ENCODE measurements at regions not wholly inside any gene's neighbourhood (a gene's known extent, or its start where the extent isn't known, plus 50 kb on each side); places are given as distances from the start of the nearest gene placed in this dataset.

DNA sequence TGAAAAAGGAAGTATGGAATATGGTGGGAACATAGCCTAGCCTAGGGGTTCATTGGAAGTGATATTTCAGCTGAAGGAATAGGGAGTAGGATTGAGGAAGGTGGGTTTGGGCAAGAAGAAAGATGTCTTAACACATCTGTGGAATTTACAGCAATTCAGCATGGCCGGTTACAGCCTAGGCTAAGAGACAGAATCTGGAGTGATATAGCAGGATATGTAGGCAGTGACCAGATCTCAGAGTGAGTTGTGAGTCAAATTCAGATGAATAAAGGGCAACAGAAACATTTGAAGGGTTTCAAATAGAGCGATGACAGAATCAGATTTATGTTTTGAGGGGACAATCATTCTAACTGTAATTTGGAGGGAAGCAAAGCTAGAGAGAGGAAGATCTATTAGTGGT is 199.0 kb upstream of the PRPS1L1 start:
- DNase-seq (ENCODE audit: low spot score): no peak
- intact Hi-C loops (cut with DNase I): no loop called here

GRCh38 chr7:18228686-18229085 is 201.0 kb upstream of the PRPS1L1 start:
- intact Hi-C loops (cut with DNase I): no loop called here
- DNase-seq (ENCODE audit: low spot score): no peak

DNA sequence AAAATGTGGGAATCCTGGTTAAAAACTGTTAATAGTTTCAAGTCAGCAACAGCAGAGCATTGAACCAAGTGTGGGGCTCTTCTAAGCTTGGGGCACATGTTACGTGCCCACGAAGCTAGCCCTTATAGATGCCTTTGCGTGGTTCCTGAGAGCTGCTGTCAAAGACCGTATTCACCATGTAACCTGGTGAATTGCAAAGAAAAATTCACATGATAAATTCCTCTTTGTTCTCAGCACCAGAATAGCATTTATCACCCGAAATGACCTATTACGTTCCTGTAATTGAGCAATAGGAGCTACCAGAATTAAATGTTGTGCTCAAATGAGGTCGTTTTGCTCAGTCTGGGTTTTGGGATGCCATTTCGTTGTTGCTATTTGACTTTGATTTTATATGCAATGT is 202.6 kb upstream of the PRPS1L1 start:
- intact Hi-C loops (cut with DNase I): no loop called here
- DNase-seq (ENCODE audit: low spot score): no peak

- intact Hi-C loops (cut with DNase I): no loop called here
- no peak for DNase-seq (ENCODE audit: low spot score)
Observed at GRCh38 chr7:18231854-18232253, 204.2 kb upstream of the PRPS1L1 start.

DNA sequence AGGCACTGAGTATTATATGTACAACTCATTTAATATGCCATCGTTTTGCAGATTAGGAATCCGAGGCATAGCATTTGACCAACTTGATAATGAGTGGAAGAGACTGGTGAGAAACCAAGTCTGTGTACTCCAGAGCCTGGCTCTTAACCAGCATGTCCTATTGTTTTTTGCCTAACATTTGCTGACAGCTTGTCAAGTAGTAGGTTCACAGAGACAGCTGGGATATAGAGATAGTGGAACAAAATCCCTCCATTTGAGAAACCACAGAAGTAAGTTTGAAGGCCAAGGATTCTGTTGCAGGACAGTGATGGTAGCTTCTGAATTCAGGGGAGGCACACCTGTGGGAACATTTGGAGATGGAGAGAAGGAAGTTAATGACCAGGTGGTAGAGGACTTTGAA is 206.9 kb upstream of the PRPS1L1 start:
- intact Hi-C loops (cut with DNase I): no loop called here

DNA sequence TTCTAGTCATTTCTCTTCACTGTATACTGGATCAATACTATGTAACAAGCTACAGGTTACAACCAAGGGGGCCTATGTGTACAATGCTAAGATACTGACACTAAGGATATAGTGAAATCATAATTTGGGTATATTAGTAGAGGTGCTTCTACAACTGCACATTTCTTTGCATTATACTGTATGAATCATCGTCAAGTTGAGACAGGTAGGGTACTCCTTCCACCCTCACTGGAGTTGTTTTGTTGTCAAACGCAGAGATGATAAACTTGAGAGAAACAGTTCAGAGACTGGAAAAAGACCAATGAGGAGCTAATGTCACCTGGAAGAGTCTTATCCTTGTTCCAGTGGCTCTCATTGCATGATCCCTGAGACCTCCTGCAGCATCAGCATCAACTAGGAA is 208.2 kb upstream of the PRPS1L1 start:
- DNase-seq (ENCODE audit: low spot score): no peak
- intact Hi-C loops (cut with DNase I): no loop called here

More for the DNA sequence above, 206.9 kb upstream of the PRPS1L1 start:
- no peak for DNase-seq (ENCODE audit: low spot score)

GRCh38 chr7:18239212-18239611 is 211.6 kb upstream of the PRPS1L1 start:
- no peak for DNase-seq (ENCODE audit: low spot score)
- intact Hi-C loops (cut with DNase I): no loop called here

DNA sequence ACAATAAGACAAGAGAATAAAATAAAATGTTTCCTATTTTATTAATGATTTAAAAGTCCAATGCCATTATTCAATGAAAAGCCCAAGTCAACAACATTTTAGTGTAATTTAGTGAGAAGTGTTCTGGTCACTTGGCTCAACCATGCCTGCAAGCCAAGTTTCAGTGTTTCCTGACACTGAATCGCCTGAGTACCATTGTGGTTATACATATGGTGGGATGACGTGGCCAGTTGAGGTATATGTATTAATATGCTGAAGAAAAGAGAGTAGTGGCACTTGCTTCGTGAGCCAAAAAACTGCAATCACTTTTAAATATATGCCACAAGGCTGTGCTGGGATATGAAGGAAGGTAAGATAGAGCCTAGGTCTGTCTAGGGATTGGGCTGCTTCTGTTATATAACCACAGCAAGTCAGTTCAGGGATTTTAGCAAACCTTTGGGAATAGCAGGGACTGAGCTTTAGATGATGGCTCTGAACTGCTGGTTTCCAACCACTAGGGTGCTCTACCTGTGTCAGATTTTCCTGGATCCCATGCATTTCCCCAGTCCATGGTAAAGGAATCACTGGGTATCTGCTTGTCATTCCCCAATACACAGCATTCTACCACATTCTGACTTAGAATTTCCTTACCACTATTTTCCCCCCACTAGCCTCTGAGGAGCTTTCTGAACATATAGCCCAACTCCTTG is 214.0 kb upstream of the PRPS1L1 start:
- no peak for DNase-seq (ENCODE audit: low spot score)
- intact Hi-C loops (cut with DNase I): no loop called here

GRCh38 chr7:18243731-18244130 is 216.1 kb upstream of the PRPS1L1 start:
- intact Hi-C loops (cut with DNase I): no loop called here
- DNase-seq (ENCODE audit: low spot score): no peak

DNA sequence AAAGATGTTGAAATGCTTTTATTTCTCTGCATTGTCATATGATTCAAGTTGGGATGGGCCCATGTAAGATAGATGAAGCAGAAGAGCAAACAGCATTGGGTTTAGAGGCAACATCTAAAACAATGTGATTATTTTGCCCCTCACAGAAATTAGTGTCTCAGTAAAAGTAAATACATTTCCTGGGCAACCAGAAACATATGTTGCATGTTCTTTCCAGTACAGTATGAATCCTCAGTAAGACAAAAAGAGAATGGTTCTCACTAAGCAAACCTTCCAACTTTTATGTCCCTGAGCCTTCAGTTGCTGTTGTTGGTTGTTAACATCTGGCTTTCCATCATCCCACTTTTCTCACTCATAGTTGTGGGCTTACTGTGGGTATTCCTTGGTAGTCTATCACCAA is 222.5 kb upstream of the PRPS1L1 start:
- intact Hi-C loops (cut with DNase I): loop anchor here in 1 of 2 donors (5.0 kb wide), 1 partner anchor 1388 kb away; no protein-coding TSS in a partner anchor

DNA sequence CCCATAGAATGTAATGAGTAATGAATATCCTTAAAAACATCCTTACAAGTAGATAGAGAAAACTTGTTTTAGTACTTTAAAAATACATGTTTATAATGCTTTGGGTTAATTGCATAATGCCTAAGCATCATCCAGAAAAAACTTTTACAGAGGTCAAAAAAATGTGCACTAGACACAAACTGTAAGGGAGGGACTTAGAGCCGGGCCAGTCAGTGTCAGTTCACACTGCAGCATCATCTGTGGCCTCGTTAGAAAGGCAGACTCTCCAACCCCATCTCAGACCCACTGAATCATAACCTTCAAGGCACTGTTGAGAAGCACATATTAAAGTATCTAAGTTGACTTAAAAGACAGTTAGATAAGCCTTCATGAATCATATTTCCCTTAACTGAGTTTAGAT is 230.1 kb upstream of the PRPS1L1 start:
- intact Hi-C loops (cut with DNase I): no loop called here

More for the DNA sequence above, 222.5 kb upstream of the PRPS1L1 start:
- DNase-seq (ENCODE audit: low spot score): no peak

DNA sequence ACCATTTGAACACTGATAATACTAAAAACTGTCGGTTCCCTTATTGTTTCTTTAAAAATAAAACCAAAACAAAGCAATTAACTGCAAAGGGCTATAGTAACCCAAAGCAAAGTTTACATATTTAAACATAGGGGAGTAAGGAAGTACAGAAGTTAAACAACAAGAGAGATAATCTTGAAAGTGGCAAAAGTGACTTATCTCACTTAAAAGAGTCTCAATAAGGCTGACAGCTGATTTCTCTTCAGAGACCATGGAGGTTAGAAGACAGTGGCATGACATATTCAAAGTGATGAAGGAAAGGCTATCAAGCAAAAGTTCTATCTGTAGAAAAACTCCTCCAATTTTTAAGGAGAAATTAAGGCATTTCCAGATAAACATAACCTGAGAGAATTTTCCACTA is 233.5 kb upstream of the HDAC9 start:
- intact Hi-C loops (cut with DNase I): no loop called here
- DNase-seq (ENCODE audit: low spot score): no peak

More for the DNA sequence above, 230.1 kb upstream of the PRPS1L1 start:
- DNase-seq (ENCODE audit: low spot score): no peak

GRCh38 chr7:18265611-18266281 is 229.8 kb upstream of the HDAC9 start:
- intact Hi-C loops (cut with DNase I): no loop called here
- no peak for DNase-seq (ENCODE audit: low spot score)

- no peak for DNase-seq (ENCODE audit: low spot score)
- intact Hi-C loops (cut with DNase I): no loop called here
Observed at GRCh38 chr7:18268571-18268970, 227.0 kb upstream of the HDAC9 start.

- intact Hi-C loops (cut with DNase I): no loop called here
- DNase-seq (ENCODE audit: low spot score): no peak
Observed at GRCh38 chr7:18276380-18276779, 219.2 kb upstream of the HDAC9 start.

DNA sequence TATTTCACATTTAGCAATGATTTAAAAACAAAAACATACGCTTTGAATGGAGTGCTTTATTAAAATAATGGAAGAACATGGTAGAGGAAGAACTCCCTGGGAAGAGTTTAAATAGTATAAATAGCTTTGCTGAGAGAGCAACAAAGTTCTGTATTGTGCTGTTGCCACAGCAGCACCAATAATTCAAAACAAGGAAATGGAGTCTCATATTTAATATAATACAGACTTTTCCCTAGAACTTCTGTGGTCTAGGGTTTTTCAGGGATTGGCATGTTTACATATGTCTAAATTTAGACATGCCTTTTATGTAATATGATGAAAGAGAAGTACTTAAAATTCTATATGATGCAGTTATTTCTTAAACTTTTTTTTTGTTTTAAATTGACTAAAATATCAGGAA is 217.2 kb upstream of the HDAC9 start:
- intact Hi-C loops (cut with DNase I): no loop called here
- DNase-seq (ENCODE audit: low spot score): no peak

- intact Hi-C loops (cut with DNase I): no loop called here
- DNase-seq (ENCODE audit: low spot score): no peak
Observed at GRCh38 chr7:18283045-18283444, 212.5 kb upstream of the HDAC9 start.

- no peak for DNase-seq (ENCODE audit: low spot score)
- intact Hi-C loops (cut with DNase I): no loop called here
Observed at GRCh38 chr7:18287482-18287881, 208.1 kb upstream of the HDAC9 start.

GRCh38 chr7:18288322-18289037 is 207.1 kb upstream of the HDAC9 start:
- intact Hi-C loops (cut with DNase I): no loop called here
- no peak for DNase-seq (ENCODE audit: low spot score)

- intact Hi-C loops (cut with DNase I): no loop called here
- DNase-seq (ENCODE audit: low spot score): no peak
Observed at GRCh38 chr7:18289788-18290187, 205.8 kb upstream of the HDAC9 start.

GRCh38 chr7:18290223-18290622 is 205.3 kb upstream of the HDAC9 start:
- intact Hi-C loops (cut with DNase I): no loop called here
- DNase-seq (ENCODE audit: low spot score): no peak

Data from posterior vena cava (tissue), 2 donors.